ENCODE measurements at regions not wholly inside any gene's neighbourhood (a gene's known extent, or its start where the extent isn't known, plus 50 kb on each side); places are given as distances from the start of the nearest gene placed in this dataset.

- H3K27me3 ChIP-seq (ENCODE audit: control insufficient read depth, insufficient read depth, low read length): no peaks in the 10 kb centered on the region
- in situ Hi-C loops (cut with HindIII; ENCODE audit: low pct_unique_long_range_greater_than_20kb, low sequenced_read_pairs) (no loop called here), intact Hi-C loops (cut with micrococcal nuclease; ENCODE audit: unreplicated experiment) (no loop called here)
- no peaks in the 10 kb centered on the region for H3K4me1 ChIP-seq (ENCODE audit: control insufficient read depth, insufficient read depth, low read length)
- BruUV-seq (replicated peaks): no TSS peak
- no peak for TF ChIP-seq POLR2AphosphoS5 (IDR thresholded peaks at IDR 0.05; ENCODE audit: low read depth, low read length)
- no peak for TF ChIP-seq CTCF (IDR thresholded peaks at IDR 0.05)
- TF ChIP-seq SIN3A (IDR thresholded peaks at IDR 0.05; ENCODE audit: borderline replicate concordance, insufficient read depth, low read depth, low read length): no peak
- no peak for TF ChIP-seq REST (IDR thresholded peaks at IDR 0.05; ENCODE audit: insufficient read depth in 1 of 2, low read depth in 2 of 2, low read length in 1 of 2)
- TF ChIP-seq TCF7L2 (IDR thresholded peaks at IDR 0.05; ENCODE audit: low read depth, low read length): no peak
- ATAC-seq: no peak
- H3K27ac ChIP-seq (ENCODE audit: low read length): no peak overlapping the region
- no peak for DNase-seq (ENCODE audit: low read depth, low spot score)
- POLR2A ChIA-PET: no interaction called here
- H3K36me3 ChIP-seq (ENCODE audit: control insufficient read depth, insufficient read depth, low read length): no peaks in the 10 kb centered on the region
- no peaks in the 10 kb centered on the region for H3K9me3 ChIP-seq (ENCODE audit: control insufficient read depth, insufficient read depth, low read depth, low read length)
- H3K4me3 ChIP-seq (ENCODE audit: low read depth in 2 of 2, low read length in 2 of 2): no peak overlapping the region
- CTCF ChIA-PET: no interaction called here
Observed at GRCh38 chr4:111713276-111713675, 432.0 kb upstream of the FAM241A start.

- DNase-seq (ENCODE audit: low read depth, low spot score) (no peak), ATAC-seq (no peak)
- TF ChIP-seq POLR2AphosphoS5 (IDR thresholded peaks at IDR 0.05; ENCODE audit: low read depth, low read length): no peak
- no peak for TF ChIP-seq TCF7L2 (IDR thresholded peaks at IDR 0.05; ENCODE audit: low read depth, low read length)
- in situ Hi-C loops (cut with HindIII; ENCODE audit: low pct_unique_long_range_greater_than_20kb, low sequenced_read_pairs): no loop called here
- CTCF ChIA-PET: no interaction called here
- H3K4me1 ChIP-seq (ENCODE audit: control insufficient read depth, insufficient read depth, low read length): no peaks in the 10 kb centered on the region
- POLR2A ChIA-PET: no interaction called here
- no peaks in the 10 kb centered on the region for H3K27me3 ChIP-seq (ENCODE audit: control insufficient read depth, insufficient read depth, low read length)
- no peaks in the 10 kb centered on the region for H3K36me3 ChIP-seq (ENCODE audit: control insufficient read depth, insufficient read depth, low read length)
- no peak overlapping the region for H3K27ac ChIP-seq (ENCODE audit: low read length)
- H3K9me3 ChIP-seq (ENCODE audit: control insufficient read depth, insufficient read depth, low read depth, low read length): no peaks in the 10 kb centered on the region
- intact Hi-C loops (cut with micrococcal nuclease; ENCODE audit: unreplicated experiment): no loop called here
- BruUV-seq (replicated peaks): no TSS peak
- no peak overlapping the region for H3K4me3 ChIP-seq (ENCODE audit: low read depth in 2 of 2, low read length in 2 of 2)
Observed at GRCh38 chr4:111717921-111718320, 427.3 kb upstream of the FAM241A start.

GRCh38 chr4:111718763-111719559, 426.3 kb upstream of the FAM241A start:
- ATAC-seq: no peak
- H3K9me3 ChIP-seq (ENCODE audit: control insufficient read depth, insufficient read depth, low read depth, low read length): no peaks in the 10 kb centered on the region
- CTCF ChIA-PET: no interaction called here
- BruUV-seq (replicated peaks): no TSS peak
- H3K4me1 ChIP-seq (ENCODE audit: control insufficient read depth, insufficient read depth, low read length): no peaks in the 10 kb centered on the region
- H3K27ac ChIP-seq (ENCODE audit: low read length): no peak overlapping the region
- H3K27me3 ChIP-seq (ENCODE audit: control insufficient read depth, insufficient read depth, low read length): no peaks in the 10 kb centered on the region
- H3K4me3 ChIP-seq (ENCODE audit: low read depth in 2 of 2, low read length in 2 of 2): no peak overlapping the region
- TF ChIP-seq REST (IDR thresholded peaks at IDR 0.05; ENCODE audit: insufficient read depth in 1 of 2, low read depth in 2 of 2, low read length in 1 of 2): no peak
- TF ChIP-seq SIN3A (IDR thresholded peaks at IDR 0.05; ENCODE audit: borderline replicate concordance, insufficient read depth, low read depth, low read length): no peak
- no peak for TF ChIP-seq POLR2AphosphoS5 (IDR thresholded peaks at IDR 0.05; ENCODE audit: low read depth, low read length)
- TF ChIP-seq CTCF (IDR thresholded peaks at IDR 0.05): no peak
- no peak for DNase-seq (ENCODE audit: low read depth, low spot score)
- intact Hi-C loops (cut with micrococcal nuclease; ENCODE audit: unreplicated experiment): no loop called here
- POLR2A ChIA-PET: no interaction called here
- in situ Hi-C loops (cut with HindIII; ENCODE audit: low pct_unique_long_range_greater_than_20kb, low sequenced_read_pairs): no loop called here
- no peaks in the 10 kb centered on the region for H3K36me3 ChIP-seq (ENCODE audit: control insufficient read depth, insufficient read depth, low read length)
